PC-3 (cell line): ENCODE measurements at regions not wholly inside any gene's neighbourhood (a gene's known extent, or its start where the extent isn't known, plus 50 kb on each side); places are given as distances from the start of the nearest gene placed in this dataset.

Source experiments
- ATAC-seq: fragments of 200-7000 bp; cut with Tn5 transposase; 2 replicates; pipeline ENCODE4 v1.9.1; 2020; ENCODE audit warnings: mild to moderate bottlenecking, moderate library complexity
- BruUV-seq: library from RNA; stranded (reverse); fragments of 400-500 nt; replicated peaks from 2 replicates; lab custom pipeline; 2021; lab: Mats Ljungman, UMichigan
- CTCF ChIA-PET: fragments of 300-600 bp; sonication (Branson Sonifier 250); formaldehyde crosslinking; loops from one replicate; lab custom pipeline; 2022; ENCODE audit warnings: antibody characterized with exemption; lab: Charles Lee
- POLR2A ChIA-PET: fragments of 300-600 bp; sonication (Branson Sonifier 250); formaldehyde crosslinking; loops from one replicate; lab custom pipeline; 2022; ENCODE audit warnings: antibody characterized with exemption; ENCODE audit not compliant: unreplicated experiment; lab: Charles Lee
- DNase-seq: peaks from one replicate; pipeline ENCODE4 v3.0.0-alpha.2; 2015
- H2AFZ ChIP-seq: fragments of 300-600 bp; sonication (generic); 2 replicates; pipeline ENCODE4 v1.6.0; 2016; ENCODE audit warnings: antibody characterized with exemption, low read length
- H3F3A ChIP-seq: fragments of 300-600 bp; sonication (generic); one replicate; pipeline ENCODE4 v1.6.0; 2017; ENCODE audit warnings: antibody characterized with exemption, low read length, control low read depth, mild to moderate bottlenecking; ENCODE audit not compliant: unreplicated experiment
- H3K27ac ChIP-seq: fragments of 300-600 bp; sonication (generic); 2 replicates; pipeline ENCODE4 v1.5.1; 2016; ENCODE audit warnings: mild to moderate bottlenecking, low read length
- H3K27me3 ChIP-seq: fragments of 300-600 bp; sonication (generic); 2 replicates; pipeline ENCODE4 v1.6.1; 2016; ENCODE audit warnings: low read length, mixed read lengths
- H3K36me3 ChIP-seq: fragments of 300-600 bp; sonication (generic); 2 replicates; pipeline ENCODE4 v1.6.1; 2016; ENCODE audit warnings: low read depth, mixed run types, low read length, mixed read lengths
- H3K4me1 ChIP-seq: fragments of 300-600 bp; sonication (generic); 2 replicates; pipeline ENCODE4 v1.5.1; 2016; ENCODE audit warnings: low read length; ENCODE audit not compliant: insufficient read depth
- H3K4me2 ChIP-seq: fragments of 300-600 bp; sonication (generic); 2 replicates; pipeline ENCODE4 v1.6.0; 2016; ENCODE audit warnings: low read length
- H3K4me3 ChIP-seq: fragments of 300-600 bp; sonication (generic); 2 replicates; pipeline ENCODE4 v1.5.1; 2016; ENCODE audit warnings: mild to moderate bottlenecking, low read length, mixed read lengths
- H3K79me2 ChIP-seq: fragments of 300-600 bp; sonication (generic); 2 replicates; pipeline ENCODE4 v1.6.1; 2017; ENCODE audit warnings: low read length, mixed read lengths
- H3K9ac ChIP-seq: fragments of 300-600 bp; sonication (generic); 2 replicates; pipeline ENCODE4 v1.6.0; 2016; ENCODE audit warnings: mild to moderate bottlenecking, low read length
- H3K9me2 ChIP-seq: fragments of 300-600 bp; sonication (generic); replicated peaks from 2 replicates; pipeline ENCODE4 v1.6.1; 2016; ENCODE audit warnings: mixed run types, low read length, mixed read lengths
- H3K9me3 ChIP-seq: fragments of 300-600 bp; sonication (generic); 2 replicates; pipeline ENCODE4 v1.6.1; 2016; ENCODE audit warnings: low read length, mixed read lengths
- H4K20me1 ChIP-seq: fragments of 300-600 bp; sonication (generic); 2 replicates; pipeline ENCODE4 v1.6.1; 2016; ENCODE audit warnings: low read length, mixed read lengths
- CTCF ChIP-seq: fragments of 300-600 bp; sonication (generic); conservative IDR thresholded peaks from 2 replicates; pipeline ENCODE4 v1.5.1; 2017; ENCODE audit warnings: antibody characterized with exemption, low read depth, mild to moderate bottlenecking, low read length
- EZH2 ChIP-seq: fragments of 300-600 bp; sonication (generic); IDR thresholded peaks from one replicate; pipeline ENCODE4 v1.6.1; 2017; ENCODE audit warnings: antibody characterized with exemption, mild to moderate bottlenecking, low read length; ENCODE audit not compliant: unreplicated experiment
- EZH2phosphoT487 ChIP-seq: fragments of 300-600 bp; sonication (generic); IDR thresholded peaks from 2 replicates; pipeline ENCODE4 v1.6.1; 2018; ENCODE audit warnings: mild to moderate bottlenecking, antibody characterized with exemption, low read length, borderline replicate concordance
- intact Hi-C: fragments of 100-400 bp; cut with micrococcal nuclease; formaldehyde crosslinking; loops from 2 replicates; pipeline ENCODE4 v1.9.0; 2023

- no peaks in the 10 kb centered on the region for H3K4me1 ChIP-seq
- no peak overlapping the region for H2AFZ ChIP-seq
- H3K9ac ChIP-seq: no peak overlapping the region
- BruUV-seq: no TSS peak
- POLR2A ChIA-PET: no interaction called here
- H3K9me2 ChIP-seq: no peaks in the 10 kb centered on the region
- no peak for TF ChIP-seq EZH2phosphoT487
- no peak for TF ChIP-seq EZH2
- TF ChIP-seq CTCF: no peak
- H4K20me1 ChIP-seq: no peaks in the 10 kb centered on the region
- no peaks in the 10 kb centered on the region for H3K36me3 ChIP-seq
- no peaks in the 10 kb centered on the region for H3K9me3 ChIP-seq
- no peak overlapping the region for H3K27ac ChIP-seq
- H3K79me2 ChIP-seq: no peaks in the 10 kb centered on the region
- DNase-seq (no peak), ATAC-seq (no peak)
- H3K27me3 ChIP-seq: no peaks in the 10 kb centered on the region
- H3F3A ChIP-seq: no peaks in the 10 kb centered on the region
- H3K4me2 ChIP-seq: no peak overlapping the region
- intact Hi-C loops: no loop called here
- CTCF ChIA-PET: no interaction called here
- no peak overlapping the region for H3K4me3 ChIP-seq
Measured at GRCh38 chr5:116751684-116752083, 177.1 kb upstream of the SEMA6A start.

GRCh38 chr5:116750631-116751580, 176.3 kb upstream of the SEMA6A start:
- Histone ChIP-seq H3K79me2 (no peaks in the 10 kb centered on the region), H3K9ac (no peak overlapping the region), H3F3A (no peaks in the 10 kb centered on the region), H3K9me3 (no peaks in the 10 kb centered on the region), H3K9me2 (no peaks in the 10 kb centered on the region), H3K36me3 (no peaks in the 10 kb centered on the region), H3K4me2 (no peak overlapping the region), H3K27me3 (no peaks in the 10 kb centered on the region), H3K4me3 (no peak overlapping the region), H4K20me1 (no peaks in the 10 kb centered on the region), H2AFZ (no peak overlapping the region), H3K4me1 (no peaks in the 10 kb centered on the region), H3K27ac (no peak overlapping the region)
- ChIA-PET CTCF (no interaction called here), POLR2A (no interaction called here)
- intact Hi-C loops: no loop called here
- no peak for TF ChIP-seq CTCF
- BruUV-seq: no TSS peak
- DNase-seq: no peak
- ATAC-seq: no peak

- Histone ChIP-seq H3K9ac (no peak overlapping the region), H2AFZ (no peak overlapping the region), H3F3A (no peaks in the 10 kb centered on the region), H4K20me1 (no peaks in the 10 kb centered on the region), H3K4me3 (no peak overlapping the region), H3K9me3 (no peaks in the 10 kb centered on the region), H3K4me2 (no peak overlapping the region), H3K27ac (no peak overlapping the region), H3K4me1 (no peaks in the 10 kb centered on the region), H3K36me3 (no peaks in the 10 kb centered on the region), H3K9me2 (no peaks in the 10 kb centered on the region), H3K79me2 (no peaks in the 10 kb centered on the region), H3K27me3 (no peaks in the 10 kb centered on the region)
- intact Hi-C loops: no loop called here
- TF ChIP-seq EZH2 (no peak), EZH2phosphoT487 (no peak), CTCF (no peak)
- no TSS peak for BruUV-seq
- CTCF ChIA-PET: no interaction called here
- ATAC-seq (no peak), DNase-seq (no peak)
- POLR2A ChIA-PET: no interaction called here
Measured at GRCh38 chr5:116747881-116748280, 173.3 kb upstream of the SEMA6A start.
